ENCODE measurements at regions not wholly inside any gene's neighbourhood (a gene's known extent, or its start where the extent isn't known, plus 50 kb on each side); places are given as distances from the start of the nearest gene placed in this dataset.

GRCh38 chr18:8999872-9000271, 102.6 kb upstream of the NDUFV2 start:
- H3K4me2 ChIP-seq (ENCODE audit: insufficient read depth in 1 of 2, low read depth in 2 of 2, low read length in 2 of 2), result no peak overlapping the region
- H3K79me2 ChIP-seq (ENCODE audit: control insufficient read depth in 1 of 2, insufficient read depth in 2 of 2, low read length in 2 of 2), result no peaks in the 10 kb centered on the region
- H2BK15ac ChIP-seq (ENCODE audit: low read length), result no peak overlapping the region
- no peak overlapping the region for H4K91ac ChIP-seq (replicated peaks; ENCODE audit: insufficient read length, low read length)
- no peak overlapping the region for H4K8ac ChIP-seq (ENCODE audit: extremely low read depth, insufficient read depth, low read length)
- H2AFZ ChIP-seq (ENCODE audit: low read length), result no peak overlapping the region
- FAIRE-seq (no peak), DNase-seq (ENCODE audit: low read depth in 1 of 2, low spot score in 2 of 2) (no peak)
- WGBS, 2 experiments (ENCODE audit: extremely low coverage in 1 of 2, insufficient coverage in 1 of 2, insufficient read length in 1 of 2, insufficient replicate concordance in 2 of 2, low coverage in 1 of 2, low lambda C conversion rate in 2 of 2, missing lambda C conversion rate in 1 of 2), result 84% methylated on average over 9 of the region's 9 CpGs; no CpG with 5 or more reads in 1 of the 2 experiments
- no peaks in the 10 kb centered on the region for H3K79me1 ChIP-seq (ENCODE audit: low read depth, low read length)
- no peak overlapping the region for H2BK120ac ChIP-seq (replicated peaks; ENCODE audit: low read depth, low read length)
- H3K18ac ChIP-seq (ENCODE audit: extremely low read depth, low read length), result no peak overlapping the region
- H3K9me3 ChIP-seq (ENCODE audit: insufficient read depth in 2 of 2, low read depth in 1 of 2, low read length in 1 of 2), result no peaks in the 10 kb centered on the region
- no peaks in the 10 kb centered on the region; a peak in 1 of 7 replicates for H3K27me3 ChIP-seq (replicated peaks in 1 of 4; ENCODE audit: control insufficient read depth in 3 of 4, extremely low read depth in 1 of 4, insufficient read depth in 3 of 4, low read length in 3 of 4)
- H4K5ac ChIP-seq (ENCODE audit: insufficient read length, low read depth, low read length), result no peak overlapping the region
- no peak overlapping the region for H3K4ac ChIP-seq (replicated peaks; ENCODE audit: insufficient read length, low read depth, low read length)
- no peak overlapping the region for H3K14ac ChIP-seq (ENCODE audit: insufficient read length)
- H3K27ac ChIP-seq (ENCODE audit: low read depth, low read length), result no peak overlapping the region
- H2AK5ac ChIP-seq (ENCODE audit: low read depth, low read length), result no peak overlapping the region
- no peak overlapping the region for H3K23ac ChIP-seq (ENCODE audit: insufficient read length)
- no peak overlapping the region for H3K9ac ChIP-seq (replicated peaks in 1 of 4; ENCODE audit: extremely low read depth in 1 of 4, low read depth in 3 of 4, low read length in 3 of 4)
- H4K20me1 ChIP-seq (replicated peaks in 1 of 2; ENCODE audit: control insufficient read depth in 1 of 2, insufficient read depth in 2 of 2, low read length in 2 of 2), result no peaks in the 10 kb centered on the region
- no peak overlapping the region for H3K56ac ChIP-seq (replicated peaks; ENCODE audit: insufficient read length, low read depth, low read length)
- H3K23me2 ChIP-seq (ENCODE audit: low read depth, low read length), result no peaks in the 10 kb centered on the region
- no peaks in the 10 kb centered on the region for H3K36me3 ChIP-seq (ENCODE audit: control insufficient read depth in 2 of 4, insufficient read depth in 4 of 4, low read length in 3 of 4)
- H2BK20ac ChIP-seq (ENCODE audit: low read length), result no peak overlapping the region
- no peak overlapping the region for H2BK12ac ChIP-seq (ENCODE audit: low read depth, low read length)
- ChIA-PET CTCF (ENCODE audit: partially characterized antibody) (interaction anchor here (0.6 to 2.7 kb wide), 8 partner anchors 12 to 121 kb away, joined by 3 to 11 read pairs (median 4); no protein-coding TSS in a partner anchor), POLR2A (ENCODE audit: partially characterized antibody) (interaction anchor here (1.3 kb wide), 1 partner anchor 102 kb away, joined by 3 read pairs; the partner anchor contains the start of gene NDUFV2)
- no peak overlapping the region for H2BK5ac ChIP-seq (ENCODE audit: low read depth, low read length)
- H3K4me1 ChIP-seq (replicated peaks in 1 of 4; ENCODE audit: control insufficient read depth in 3 of 4, insufficient read depth in 4 of 4, low read length in 3 of 4), result peaks cover 0 to 3% (median 0%) of the 10 kb centered on the region in 4 experiments; a peak in 3 of 7 replicates
- no peak overlapping the region for H3K4me3 ChIP-seq (ENCODE audit: extremely low read depth in 1 of 4, insufficient read depth in 2 of 4, low read depth in 3 of 4, low read length in 4 of 4)
- TF ChIP-seq SAP30 (IDR thresholded peaks at IDR 0.05; ENCODE audit: insufficient read depth, insufficient replicate concordance, low read length), result no peak
- TF ChIP-seq TBP (IDR thresholded peaks at IDR 0.05; ENCODE audit: low read depth, low read length), result no peak
- TF ChIP-seq RFX5 (IDR thresholded peaks at IDR 0.05; ENCODE audit: borderline replicate concordance, low read depth, low read length), result no peak
- TF ChIP-seq GABPA (IDR thresholded peaks at IDR 0.05; ENCODE audit: borderline replicate concordance, insufficient read depth, low read length), result no peak
- TF ChIP-seq CREB1 (IDR thresholded peaks at IDR 0.05), result no peak
- no peak for TF ChIP-seq SIN3A (conservative IDR thresholded peaks at IDR 0.05 in 1 of 2, IDR thresholded peaks at IDR 0.05 in 1 of 2; ENCODE audit: low read depth in 1 of 2, low read length in 2 of 2)
- no peak for TF ChIP-seq RAD21 (IDR thresholded peaks at IDR 0.05 in 1 of 2, conservative IDR thresholded peaks at IDR 0.05 in 1 of 2; ENCODE audit: low read depth in 2 of 2, low read length in 2 of 2)
- TF ChIP-seq NANOG (IDR thresholded peaks at IDR 0.05; ENCODE audit: insufficient read depth, low read depth, low read length, poor library complexity, severe bottlenecking), result no peak
- no peak for TF ChIP-seq SIRT6 (IDR thresholded peaks at IDR 0.05; ENCODE audit: low read length)
- no peak for TF ChIP-seq CTCF (IDR thresholded peaks at IDR 0.05; ENCODE audit: control extremely low read depth in 1 of 3, insufficient read depth in 1 of 3, low read depth in 1 of 3, low read length in 3 of 3)
- TF ChIP-seq EZH2 (IDR thresholded peaks at IDR 0.05; ENCODE audit: low read depth, low read length, severe bottlenecking), result no peak

All from H1 (cell line).